ENCODE measurements at regions not wholly inside any gene's neighbourhood (a gene's known extent, or its start where the extent isn't known, plus 50 kb on each side); places are given as distances from the start of the nearest gene placed in this dataset.

- H3K9me2 ChIP-seq (replicated peaks; ENCODE audit: low read length), result no peaks in the 10 kb centered on the region
- H3K4me3 ChIP-seq (ENCODE audit: low read length), result no peak overlapping the region
- peaks cover 24% of the 10 kb centered on the region for H3K27me3 ChIP-seq (ENCODE audit: low read length)
- H3K9me3 ChIP-seq (ENCODE audit: low read length), result no peaks in the 10 kb centered on the region
- DNase-seq (no peak), ATAC-seq (no peak)
- CTCF ChIA-PET, result no interaction called here
- H3K4me2 ChIP-seq (ENCODE audit: low read length), result no peak overlapping the region
- no TSS peak for BruUV-seq (replicated peaks)
- no peak overlapping the region for H3K9ac ChIP-seq (ENCODE audit: low read length)
- H3K36me3 ChIP-seq (ENCODE audit: low read depth, low read length), result no peaks in the 10 kb centered on the region
- intact Hi-C loops (cut with micrococcal nuclease), result no loop called here
- no peak for TF ChIP-seq EZH2phosphoT487 (IDR thresholded peaks at IDR 0.05; ENCODE audit: borderline replicate concordance, low read length)
- no peak for TF ChIP-seq EZH2 (IDR thresholded peaks at IDR 0.05; ENCODE audit: low read length, unreplicated experiment)
- TF ChIP-seq CTCF (conservative IDR thresholded peaks at IDR 0.05; ENCODE audit: low read depth, low read length), result no peak
- H3K4me1 ChIP-seq (ENCODE audit: insufficient read depth, low read length), result no peaks in the 10 kb centered on the region
- no peaks in the 10 kb centered on the region for H3K79me2 ChIP-seq (ENCODE audit: low read length)
- H2AFZ ChIP-seq (ENCODE audit: low read length), result no peak overlapping the region
- POLR2A ChIA-PET (ENCODE audit: unreplicated experiment), result no interaction called here
- no peaks in the 10 kb centered on the region for H4K20me1 ChIP-seq (ENCODE audit: low read length)
- no peaks in the 10 kb centered on the region for H3F3A ChIP-seq (ENCODE audit: low read length, unreplicated experiment)
- no peak overlapping the region for H3K27ac ChIP-seq (ENCODE audit: low read length)
Measured at GRCh38 chr14:22096514-22096895, 422.9 kb upstream of the OR4E1 start.

- intact Hi-C loops (cut with micrococcal nuclease), result no loop called here
- DNase-seq (no peak), ATAC-seq (no peak)
- no peak for TF ChIP-seq CTCF (conservative IDR thresholded peaks at IDR 0.05; ENCODE audit: low read depth, low read length)
- TF ChIP-seq EZH2phosphoT487 (IDR thresholded peaks at IDR 0.05; ENCODE audit: borderline replicate concordance, low read length), result no peak
- no peak for TF ChIP-seq EZH2 (IDR thresholded peaks at IDR 0.05; ENCODE audit: low read length, unreplicated experiment)
- peaks cover 24% of the 10 kb centered on the region for H3K27me3 ChIP-seq (ENCODE audit: low read length)
- H3K79me2 ChIP-seq (ENCODE audit: low read length), result no peaks in the 10 kb centered on the region
- H3K9me2 ChIP-seq (replicated peaks; ENCODE audit: low read length), result no peaks in the 10 kb centered on the region
- H3K9me3 ChIP-seq (ENCODE audit: low read length), result no peaks in the 10 kb centered on the region
- no peak overlapping the region for H3K4me2 ChIP-seq (ENCODE audit: low read length)
- H3F3A ChIP-seq (ENCODE audit: low read length, unreplicated experiment), result no peaks in the 10 kb centered on the region
- H3K9ac ChIP-seq (ENCODE audit: low read length), result no peak overlapping the region
- H4K20me1 ChIP-seq (ENCODE audit: low read length), result no peaks in the 10 kb centered on the region
- no peaks in the 10 kb centered on the region for H3K36me3 ChIP-seq (ENCODE audit: low read depth, low read length)
- H3K4me1 ChIP-seq (ENCODE audit: insufficient read depth, low read length), result no peaks in the 10 kb centered on the region
- ChIA-PET CTCF (no interaction called here), POLR2A (ENCODE audit: unreplicated experiment) (no interaction called here)
- H3K27ac ChIP-seq (ENCODE audit: low read length), result no peak overlapping the region
- no TSS peak for BruUV-seq (replicated peaks)
- no peak overlapping the region for H2AFZ ChIP-seq (ENCODE audit: low read length)
- no peak overlapping the region for H3K4me3 ChIP-seq (ENCODE audit: low read length)
Measured at GRCh38 chr14:22095860-22096513, 422.4 kb upstream of the OR4E1 start.

GRCh38 chr14:22089940-22090339 lies 416.3 kb upstream of the OR4E1 start:
- Histone ChIP-seq H3K4me3 (ENCODE audit: low read length) (no peak overlapping the region), H3F3A (ENCODE audit: low read length, unreplicated experiment) (no peaks in the 10 kb centered on the region), H3K9ac (ENCODE audit: low read length) (no peak overlapping the region), H3K4me1 (ENCODE audit: insufficient read depth, low read length) (peaks cover 13% of the 10 kb centered on the region), H3K27ac (ENCODE audit: low read length) (no peak overlapping the region), H3K4me2 (ENCODE audit: low read length) (no peak overlapping the region), H2AFZ (ENCODE audit: low read length) (no peak overlapping the region), H3K79me2 (ENCODE audit: low read length) (no peaks in the 10 kb centered on the region), H3K27me3 (ENCODE audit: low read length) (0 out of 2 replicates have a peak, but pooled peaks cover 6% of the 10 kb centered on the region), H3K36me3 (ENCODE audit: low read depth, low read length) (no peaks in the 10 kb centered on the region), H3K9me2 (replicated peaks; ENCODE audit: low read length) (no peaks in the 10 kb centered on the region), H4K20me1 (ENCODE audit: low read length) (no peaks in the 10 kb centered on the region), H3K9me3 (ENCODE audit: low read length) (no peaks in the 10 kb centered on the region)
- POLR2A ChIA-PET (ENCODE audit: unreplicated experiment), result no interaction called here
- no TSS peak for BruUV-seq (replicated peaks)
- intact Hi-C loops (cut with micrococcal nuclease), result loop anchor here (10.0 kb wide), 1 partner anchor 175 kb away; no protein-coding TSS in a partner anchor
- CTCF ChIA-PET, result interaction anchor here (2.9 kb wide), 1 partner anchor 10 kb away, joined by 10 read pairs; no protein-coding TSS in a partner anchor
- TF ChIP-seq EZH2phosphoT487 (IDR thresholded peaks at IDR 0.05; ENCODE audit: borderline replicate concordance, low read length) (no peak), CTCF (conservative IDR thresholded peaks at IDR 0.05; ENCODE audit: low read depth, low read length) (no peak), EZH2 (IDR thresholded peaks at IDR 0.05; ENCODE audit: low read length, unreplicated experiment) (no peak)
- ATAC-seq, result no peak
- DNase-seq, result no peak
